ENCODE measurements at regions not wholly inside any gene's neighbourhood (a gene's known extent, or its start where the extent isn't known, plus 50 kb on each side); places are given as distances from the start of the nearest gene placed in this dataset.

- Mint-ChIP-seq H3K27me3 (ENCODE audit: unreplicated experiment) (peaks cover 2% of the 10 kb centered on the region), H3K4me3 (ENCODE audit: unreplicated experiment) (no peak overlapping the region), H3K27ac (ENCODE audit: unreplicated experiment) (no peak overlapping the region), H3K36me3 (ENCODE audit: low read depth, unreplicated experiment) (no peaks in the 10 kb centered on the region), H3K9me3 (ENCODE audit: unreplicated experiment) (no peaks in the 10 kb centered on the region), H3K4me1 (ENCODE audit: unreplicated experiment) (no peaks in the 10 kb centered on the region)
- TF ChIP-seq CTCF (IDR thresholded peaks at IDR 0.05; ENCODE audit: unreplicated experiment) = no peak
- no peak for DNase-seq (ENCODE audit: low spot score)
Observed at GRCh38 chr15:85859671-85860070, 64.9 kb upstream of the KLHL25 start.

- no peak for DNase-seq (ENCODE audit: low spot score)
- peaks cover 2% of the 10 kb centered on the region for H3K27me3 Mint-ChIP-seq (ENCODE audit: unreplicated experiment)
- no peaks in the 10 kb centered on the region for H3K36me3 Mint-ChIP-seq (ENCODE audit: low read depth, unreplicated experiment)
- H3K9me3 Mint-ChIP-seq (ENCODE audit: unreplicated experiment) = no peaks in the 10 kb centered on the region
- no peaks in the 10 kb centered on the region for H3K4me1 Mint-ChIP-seq (ENCODE audit: unreplicated experiment)
- TF ChIP-seq CTCF (IDR thresholded peaks at IDR 0.05; ENCODE audit: unreplicated experiment) = no peak
- H3K4me3 Mint-ChIP-seq (ENCODE audit: unreplicated experiment) = no peak overlapping the region
- H3K27ac Mint-ChIP-seq (ENCODE audit: unreplicated experiment) = no peak overlapping the region
Observed at GRCh38 chr15:85860394-85861161, 65.9 kb upstream of the KLHL25 start.

- no peaks in the 10 kb centered on the region for H3K36me3 Mint-ChIP-seq (ENCODE audit: low read depth, unreplicated experiment)
- peak; percentile 62 for DNase-seq (ENCODE audit: low spot score)
- H3K27me3 Mint-ChIP-seq (ENCODE audit: unreplicated experiment) = peaks cover 2% of the 10 kb centered on the region
- H3K27ac Mint-ChIP-seq (ENCODE audit: unreplicated experiment) = no peak overlapping the region
- H3K4me3 Mint-ChIP-seq (ENCODE audit: unreplicated experiment) = no peak overlapping the region
- H3K4me1 Mint-ChIP-seq (ENCODE audit: unreplicated experiment) = no peaks in the 10 kb centered on the region
- TF ChIP-seq CTCF (IDR thresholded peaks at IDR 0.05; ENCODE audit: unreplicated experiment) = peak; percentile 51
- H3K9me3 Mint-ChIP-seq (ENCODE audit: unreplicated experiment) = no peaks in the 10 kb centered on the region
Observed at GRCh38 chr15:85865070-85865684, 70.5 kb upstream of the KLHL25 start.

GRCh38 chr15:85867250-85867649 is 72.5 kb upstream of the KLHL25 start:
- Mint-ChIP-seq H3K4me3 (ENCODE audit: unreplicated experiment) (no peak overlapping the region), H3K9me3 (ENCODE audit: unreplicated experiment) (no peaks in the 10 kb centered on the region), H3K27me3 (ENCODE audit: unreplicated experiment) (peaks cover 2% of the 10 kb centered on the region), H3K36me3 (ENCODE audit: low read depth, unreplicated experiment) (no peaks in the 10 kb centered on the region), H3K27ac (ENCODE audit: unreplicated experiment) (no peak overlapping the region), H3K4me1 (ENCODE audit: unreplicated experiment) (no peaks in the 10 kb centered on the region)
- DNase-seq (ENCODE audit: low spot score) = no peak
- no peak for TF ChIP-seq CTCF (IDR thresholded peaks at IDR 0.05; ENCODE audit: unreplicated experiment)

- no peak overlapping the region for H3K4me3 Mint-ChIP-seq (ENCODE audit: unreplicated experiment)
- H3K27ac Mint-ChIP-seq (ENCODE audit: unreplicated experiment) = no peak overlapping the region
- no peak for DNase-seq (ENCODE audit: low spot score)
- H3K36me3 Mint-ChIP-seq (ENCODE audit: low read depth, unreplicated experiment) = no peaks in the 10 kb centered on the region
- no peaks in the 10 kb centered on the region for H3K27me3 Mint-ChIP-seq (ENCODE audit: unreplicated experiment)
- no peaks in the 10 kb centered on the region for H3K4me1 Mint-ChIP-seq (ENCODE audit: unreplicated experiment)
- no peak for TF ChIP-seq CTCF (IDR thresholded peaks at IDR 0.05; ENCODE audit: unreplicated experiment)
- no peaks in the 10 kb centered on the region for H3K9me3 Mint-ChIP-seq (ENCODE audit: unreplicated experiment)
Observed at GRCh38 chr15:85869124-85869523, 74.4 kb upstream of the KLHL25 start.

Data from endothelial cell (in vitro differentiated cells).